Esophagus (tissue), 2 donors: ENCODE measurements at regions not wholly inside any gene's neighbourhood (a gene's known extent, or its start where the extent isn't known, plus 50 kb on each side); places are given as distances from the start of the nearest gene placed in this dataset.

Experiments
- H3K27ac ChIP-seq, 2 donors: one replicate each; pipeline ENCODE4 v1.5.1; 2013; ENCODE audit warnings: low read depth in 2 of 2, mild to moderate bottlenecking in 2 of 2, inconsistent platforms in 1 of 2, low read length in 1 of 2, moderate library complexity in 1 of 2
- H3K27me3 ChIP-seq, 2 donors: one replicate each; pipeline ENCODE4 v1.6.1; 2013; ENCODE audit warnings: low read length in 2 of 2, control low read depth in 1 of 2, mild to moderate bottlenecking in 1 of 2; ENCODE audit not compliant: insufficient read depth in 2 of 2, control insufficient read depth in 1 of 2
- H3K36me3 ChIP-seq, 2 donors: one replicate each; pipeline ENCODE4 v1.6.1; 2013; ENCODE audit warnings: low read length in 1 of 2; ENCODE audit not compliant: control insufficient read depth in 2 of 2, insufficient read depth in 2 of 2
- H3K4me1 ChIP-seq, 2 donors: one replicate each; pipeline ENCODE4 v1.6.1; 2013; ENCODE audit warnings: low read length in 1 of 2; ENCODE audit not compliant: control insufficient read depth in 2 of 2, insufficient read depth in 2 of 2
- H3K4me3 ChIP-seq, 2 donors: one replicate each; pipeline ENCODE4 v1.5.1; 2013; ENCODE audit warnings: low read length in 2 of 2, mild to moderate bottlenecking in 2 of 2, low read depth in 1 of 2, moderate library complexity in 1 of 2
- H3K9me3 ChIP-seq, 2 donors: one replicate each; pipeline ENCODE4 v1.6.1; 2013; ENCODE audit warnings: mild to moderate bottlenecking in 2 of 2, low read depth in 1 of 2, low read length in 1 of 2, moderate library complexity in 1 of 2; ENCODE audit not compliant: control insufficient read depth in 2 of 2, insufficient read depth in 1 of 2
- WGBS, 2 donors: extraction: QIAGEN DNeasy Blood & Tissue Kit; methylation state at CpG; one replicate each; pipeline ENCODE4 v1.1.7; 2013; 5-methylcytosine and 5-hydroxymethylcytosine counted together
- donor health status: healthy with polysubstance abuse.
- donor health status: Bipolar disorder and iron deficiency.

- no peaks in the 10 kb centered on the region for H3K9me3 ChIP-seq
- H3K4me3 ChIP-seq: no peak overlapping the region
- WGBS, 2 donors: 80 to 86% methylated on average over 7 of the region's 7 CpGs
- H3K27me3 ChIP-seq: no peaks in the 10 kb centered on the region
- no peak overlapping the region for H3K27ac ChIP-seq
- H3K4me1 ChIP-seq: peaks cover 0 to 2% of the 10 kb centered on the region in 2 donors
- no peaks in the 10 kb centered on the region for H3K36me3 ChIP-seq
Measured at GRCh38 chr1:244183037-244183436, 132.0 kb downstream of the ZBTB18 start.

- H3K4me3 ChIP-seq: no peak overlapping the region
- 88 to 90% methylated on average over 10 of the region's 10 CpGs for WGBS, 2 donors
- no peaks in the 10 kb centered on the region for H3K27me3 ChIP-seq
- H3K27ac ChIP-seq: no peak overlapping the region
- H3K9me3 ChIP-seq: no peaks in the 10 kb centered on the region
- H3K36me3 ChIP-seq: no peaks in the 10 kb centered on the region
- H3K4me1 ChIP-seq: peaks cover 0 to 2% of the 10 kb centered on the region in 2 donors
Measured at GRCh38 chr1:244186372-244186771, 135.3 kb downstream of the ZBTB18 start.

DNA sequence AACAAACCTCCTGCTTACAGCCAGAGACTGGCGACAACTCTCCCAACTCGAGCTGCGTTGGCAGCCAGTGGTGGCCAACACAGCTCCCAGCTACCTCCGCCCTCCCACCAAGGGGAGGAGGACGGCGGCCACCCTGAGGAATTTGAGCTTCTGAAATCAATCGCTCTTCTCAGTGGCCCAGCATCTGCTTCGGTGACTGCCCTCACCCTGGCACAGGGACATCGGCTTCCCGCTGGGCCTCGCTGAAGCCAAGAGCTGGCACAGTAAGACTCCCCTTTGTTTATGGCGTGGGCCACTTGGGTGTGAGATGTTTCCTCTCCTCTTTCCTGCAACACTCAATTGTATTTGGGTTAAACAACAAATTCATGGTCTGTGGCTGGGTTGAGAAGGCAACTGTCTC lies 136.2 kb downstream of the ZBTB18 start:
- H3K27me3 ChIP-seq: no peaks in the 10 kb centered on the region
- H3K4me3 ChIP-seq: no peak overlapping the region
- no peaks in the 10 kb centered on the region for H3K9me3 ChIP-seq
- H3K27ac ChIP-seq: no peak overlapping the region
- H3K36me3 ChIP-seq: no peaks in the 10 kb centered on the region
- peaks cover 0 to 2% of the 10 kb centered on the region in 2 donors for H3K4me1 ChIP-seq
- WGBS, 2 donors: 86 to 87% methylated on average over 12 of the region's 12 CpGs

DNA sequence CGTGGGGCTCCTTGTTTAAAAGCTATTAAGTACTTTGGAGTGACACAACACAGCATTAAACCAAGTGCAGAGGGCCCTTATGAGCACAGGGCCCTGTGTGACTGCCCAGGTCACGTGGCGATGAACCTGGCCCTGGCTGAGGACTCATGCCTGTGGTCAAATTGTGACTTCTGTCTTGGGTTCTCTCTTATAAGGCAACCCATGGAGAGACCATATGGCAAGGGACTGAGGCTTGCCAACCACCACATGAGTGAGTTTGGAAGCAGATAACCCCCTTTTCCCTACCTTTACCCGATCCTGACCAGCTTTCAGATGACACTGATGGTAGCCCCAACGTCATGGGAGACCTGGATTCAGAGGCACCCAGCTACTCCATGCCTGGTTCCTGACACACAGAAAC lies 140.5 kb downstream of the ZBTB18 start:
- no peaks in the 10 kb centered on the region for H3K36me3 ChIP-seq
- 86 to 87% methylated on average over 5 of the region's 5 CpGs for WGBS, 2 donors
- H3K27ac ChIP-seq: no peak overlapping the region
- H3K4me3 ChIP-seq: no peak overlapping the region
- no peaks in the 10 kb centered on the region for H3K27me3 ChIP-seq
- H3K4me1 ChIP-seq: no peaks in the 10 kb centered on the region
- H3K9me3 ChIP-seq: no peaks in the 10 kb centered on the region

DNA sequence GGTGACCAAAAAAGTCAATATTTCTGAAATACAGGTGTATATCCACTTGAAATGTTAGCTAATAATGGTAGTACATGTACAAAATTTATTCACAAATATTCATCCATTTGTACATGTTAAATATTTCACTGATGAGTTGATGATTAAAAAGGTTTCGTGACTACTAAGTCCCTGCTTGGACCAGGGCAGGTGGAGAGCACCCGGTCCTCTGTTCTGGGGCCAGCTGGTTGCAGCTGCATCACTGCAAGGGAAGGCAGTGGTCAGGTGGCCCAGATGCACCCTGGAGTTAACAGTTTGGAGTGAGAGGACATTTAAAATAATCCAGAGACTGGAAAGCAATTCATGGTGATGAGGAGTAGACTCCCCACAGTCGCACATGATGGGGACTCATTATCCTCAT lies 141.2 kb downstream of the ZBTB18 start:
- H3K27ac ChIP-seq: no peak overlapping the region
- H3K4me3 ChIP-seq: no peak overlapping the region
- H3K9me3 ChIP-seq: no peaks in the 10 kb centered on the region
- H3K4me1 ChIP-seq: no peaks in the 10 kb centered on the region
- 84 to 85% methylated on average over 3 of the region's 3 CpGs for WGBS, 2 donors
- no peaks in the 10 kb centered on the region for H3K36me3 ChIP-seq
- H3K27me3 ChIP-seq: no peaks in the 10 kb centered on the region

GRCh38 chr1:244196571-244197285 lies 145.6 kb downstream of the ZBTB18 start:
- no peaks in the 10 kb centered on the region for H3K36me3 ChIP-seq
- H3K27me3 ChIP-seq: no peaks in the 10 kb centered on the region
- 91 to 92% methylated on average over 6 of the region's 6 CpGs for WGBS, 2 donors

DNA sequence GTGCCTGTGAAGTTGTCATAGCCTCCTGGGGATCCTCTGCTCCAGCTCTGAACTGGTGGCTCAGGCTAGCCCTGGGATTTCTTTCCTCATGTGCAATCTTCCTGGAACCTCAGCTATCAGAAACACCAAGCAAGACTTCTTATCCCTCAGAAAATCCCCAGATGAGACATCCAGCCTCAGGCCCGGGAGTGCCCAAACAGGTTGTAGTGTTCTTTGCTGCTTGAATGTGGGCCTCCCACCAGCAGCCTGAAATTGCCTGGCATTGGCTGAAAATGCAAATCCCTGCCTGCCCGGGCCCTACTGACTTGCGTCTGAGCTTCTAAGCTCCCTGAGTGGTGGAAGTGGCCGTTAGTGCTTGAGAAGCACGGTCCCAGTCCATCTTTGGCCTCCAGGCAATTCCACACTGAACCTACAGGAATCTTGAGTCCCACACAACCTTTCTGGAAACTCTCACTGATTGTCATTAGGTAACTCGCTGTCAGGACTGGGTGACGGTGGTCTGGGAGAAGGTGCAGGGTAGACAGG lies 146.8 kb downstream of the ZBTB18 start:
- WGBS, 2 donors: 53 to 72% methylated on average over 7 of the region's 7 CpGs

More at GRCh38 chr1:244196571-244197285, 145.6 kb downstream of the ZBTB18 start:
- Histone ChIP-seq H3K4me1 (peaks cover 0 to 7% of the 10 kb centered on the region in 2 donors), H3K4me3 (no peak overlapping the region), H3K27ac (no peak overlapping the region), H3K9me3 (no peaks in the 10 kb centered on the region)

DNA sequence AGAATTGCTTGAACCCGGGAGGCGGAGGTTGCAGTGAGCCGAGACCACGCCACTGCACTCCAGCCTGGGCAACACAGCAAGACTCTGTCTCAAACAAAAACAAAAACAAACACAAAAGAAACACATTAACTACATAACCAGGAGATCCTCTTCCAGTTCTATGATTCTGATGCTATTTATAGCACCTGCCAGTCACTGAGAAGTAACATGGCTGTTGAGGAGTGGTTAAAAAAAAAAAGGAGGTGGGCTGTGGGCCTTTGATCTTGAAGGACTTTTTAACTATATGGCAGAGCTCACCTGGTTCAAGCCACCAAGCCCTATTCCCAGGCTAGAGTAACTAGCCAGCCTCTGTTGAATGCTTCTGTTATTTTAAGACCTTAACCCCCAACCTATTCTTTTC lies 148.8 kb downstream of the ZBTB18 start:
- Histone ChIP-seq H3K4me3 (no peak overlapping the region), H3K9me3 (no peaks in the 10 kb centered on the region), H3K27me3 (no peaks in the 10 kb centered on the region), H3K4me1 (peaks cover 0 to 9% of the 10 kb centered on the region in 2 donors), H3K36me3 (no peaks in the 10 kb centered on the region), H3K27ac (no peak overlapping the region)
- WGBS, 2 donors: 93 to 96% methylated on average over 4 of the region's 4 CpGs

More for the DNA sequence above, 146.8 kb downstream of the ZBTB18 start:
- Histone ChIP-seq H3K27me3 (no peaks in the 10 kb centered on the region), H3K4me1 (peaks cover 0 to 7% of the 10 kb centered on the region in 2 donors), H3K36me3 (no peaks in the 10 kb centered on the region), H3K27ac (peak overlapping the region in 1 of 2 donors; percentile 11), H3K9me3 (no peaks in the 10 kb centered on the region), H3K4me3 (no peak overlapping the region)

GRCh38 chr1:244200596-244200995 lies 149.5 kb downstream of the ZBTB18 start:
- H3K27ac ChIP-seq: no peak overlapping the region
- no peaks in the 10 kb centered on the region for H3K9me3 ChIP-seq
- H3K4me3 ChIP-seq: no peak overlapping the region
- H3K36me3 ChIP-seq: no peaks in the 10 kb centered on the region
- no peaks in the 10 kb centered on the region for H3K27me3 ChIP-seq
- peaks cover 0 to 9% of the 10 kb centered on the region in 2 donors for H3K4me1 ChIP-seq
- WGBS, 2 donors: 84 to 91% methylated on average over 8 of the region's 8 CpGs

DNA sequence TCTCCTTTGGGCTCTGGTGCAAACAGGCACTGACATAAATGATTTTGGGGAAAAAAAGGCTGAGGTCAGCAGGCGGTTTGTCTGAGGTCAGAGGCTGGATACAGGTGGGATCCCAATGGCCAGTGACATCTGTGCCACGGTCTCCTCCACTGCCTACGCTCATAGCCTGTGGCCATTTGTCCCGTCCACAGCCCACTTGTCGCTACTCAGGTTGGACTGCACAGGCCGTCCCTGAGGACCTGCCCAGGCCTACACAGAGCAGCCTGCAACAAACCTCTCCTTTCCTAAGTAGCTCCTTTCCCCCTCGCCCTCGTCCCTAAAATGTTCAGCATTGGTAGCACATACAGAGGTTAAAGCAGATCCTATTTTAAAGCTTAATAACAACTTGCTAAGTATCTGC lies 150.7 kb downstream of the ZBTB18 start:
- H3K4me3 ChIP-seq: no peak overlapping the region
- 89 to 94% methylated on average over 8 of the region's 8 CpGs for WGBS, 2 donors
- no peak overlapping the region for H3K27ac ChIP-seq
- H3K27me3 ChIP-seq: no peaks in the 10 kb centered on the region
- no peaks in the 10 kb centered on the region for H3K9me3 ChIP-seq
- H3K36me3 ChIP-seq: no peaks in the 10 kb centered on the region
- H3K4me1 ChIP-seq: peaks cover 0 to 9% of the 10 kb centered on the region in 2 donors
